Esophagus squamous epithelium (tissue), 4 donors: ENCODE measurements at regions not wholly inside any gene's neighbourhood (a gene's known extent, or its start where the extent isn't known, plus 50 kb on each side); places are given as distances from the start of the nearest gene placed in this dataset.

Source experiments
- CTCF ChIP-seq, 6 experiments: fragments of 450-650 bp in 4 of 6; fragments of 200-600 bp in 2 of 6; sonication (generic) in 2 of 6; IDR thresholded peaks; one replicate each; pipeline ENCODE4 v1.5.1; 2016 to 2019; ENCODE audit warnings: antibody characterized with exemption in 6 of 6, mild to moderate bottlenecking in 4 of 6, moderate library complexity in 4 of 6
- POLR2A ChIP-seq, 4 donors: fragments of 450-650 bp; IDR thresholded peaks; one replicate each; pipeline ENCODE4 v1.6.1; 2017; ENCODE audit warnings: antibody characterized with exemption in 4 of 4, mild to moderate bottlenecking in 4 of 4, moderate library complexity in 3 of 4

GRCh38 chr5:57315941-57316340 lies 142.1 kb downstream of the GPBP1 start:
- no peak for TF ChIP-seq CTCF (IDR thresholded peaks at IDR 0.05)
- no peak for TF ChIP-seq POLR2A (IDR thresholded peaks at IDR 0.05)
